GM12892 (cell line): ENCODE measurements at regions not wholly inside any gene's neighbourhood (a gene's known extent, or its start where the extent isn't known, plus 50 kb on each side); places are given as distances from the start of the nearest gene placed in this dataset.

Experiments
- POLR2A ChIP-seq: IDR thresholded peaks from 2 replicates; pipeline ENCODE4 v1.6.1; 2011; ENCODE audit warnings: low read depth, low read length, control low read depth
- POLR2AphosphoS5 ChIP-seq: IDR thresholded peaks from 2 replicates; pipeline ENCODE4 v1.6.1; 2011; ENCODE audit warnings: low read depth, low read length, control low read depth
- TAF1 ChIP-seq: IDR thresholded peaks from 2 replicates; pipeline ENCODE4 v1.6.1; 2011; ENCODE audit warnings: low read depth, mild to moderate bottlenecking, control low read depth, low read length, borderline replicate concordance

- TF ChIP-seq POLR2A (no peak), POLR2AphosphoS5 (no peak), TAF1 (no peak)
Measured at GRCh38 chr2:53265544-53266299, 501.9 kb upstream of the CHAC2 start.
